GM21576 (cell line): ENCODE measurements at regions not wholly inside any gene's neighbourhood (a gene's known extent, or its start where the extent isn't known, plus 50 kb on each side); places are given as distances from the start of the nearest gene placed in this dataset.

Experiments used
- ATAC-seq: cut with Tn5 transposase; IDR thresholded peaks from one replicate; pipeline ENCODE4 v1.9.1; 2021; ENCODE audit warnings: mild to moderate bottlenecking, moderate library complexity; ENCODE audit not compliant: unreplicated experiment

DNA sequence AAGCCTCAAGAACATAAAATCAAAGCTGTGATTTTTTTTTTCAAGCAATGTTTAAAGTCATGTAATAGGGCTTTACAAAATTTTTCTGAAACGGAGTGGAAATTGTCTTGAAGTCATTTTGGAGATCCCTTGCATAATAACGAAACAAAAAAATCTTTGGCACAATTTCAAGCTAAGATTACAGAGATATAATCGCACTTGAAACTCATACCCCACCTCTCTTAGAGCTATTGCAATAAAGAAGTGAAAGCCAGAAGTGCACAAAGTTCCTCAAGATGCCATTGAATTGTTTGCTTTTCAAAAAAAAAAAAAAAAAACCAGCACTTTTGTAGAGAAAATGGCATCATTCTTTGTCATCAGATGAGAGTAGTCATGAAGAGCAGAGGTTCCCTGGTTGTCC is 152.3 kb downstream of the PAX3 start:
- ATAC-seq = no peak

DNA sequence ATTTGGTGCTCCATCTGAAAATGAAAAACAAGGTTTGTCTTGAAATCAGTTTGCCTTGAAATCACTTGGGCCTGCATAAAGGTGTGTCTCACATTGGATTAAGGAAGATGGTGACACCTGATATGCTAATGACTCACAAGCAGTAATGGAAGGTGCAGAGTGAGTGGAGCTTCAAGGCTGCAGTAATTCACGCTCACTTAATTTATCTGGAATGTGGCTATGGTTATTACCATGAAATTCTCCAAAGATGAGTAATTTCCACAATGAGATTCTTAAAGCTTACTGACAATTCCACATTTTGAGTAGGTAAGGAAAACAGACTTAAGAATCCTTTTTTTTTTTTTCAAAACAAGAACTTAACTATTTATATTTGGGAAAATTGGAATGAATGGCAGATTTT is 156.8 kb downstream of the PAX3 start:
- ATAC-seq = no peak

DNA sequence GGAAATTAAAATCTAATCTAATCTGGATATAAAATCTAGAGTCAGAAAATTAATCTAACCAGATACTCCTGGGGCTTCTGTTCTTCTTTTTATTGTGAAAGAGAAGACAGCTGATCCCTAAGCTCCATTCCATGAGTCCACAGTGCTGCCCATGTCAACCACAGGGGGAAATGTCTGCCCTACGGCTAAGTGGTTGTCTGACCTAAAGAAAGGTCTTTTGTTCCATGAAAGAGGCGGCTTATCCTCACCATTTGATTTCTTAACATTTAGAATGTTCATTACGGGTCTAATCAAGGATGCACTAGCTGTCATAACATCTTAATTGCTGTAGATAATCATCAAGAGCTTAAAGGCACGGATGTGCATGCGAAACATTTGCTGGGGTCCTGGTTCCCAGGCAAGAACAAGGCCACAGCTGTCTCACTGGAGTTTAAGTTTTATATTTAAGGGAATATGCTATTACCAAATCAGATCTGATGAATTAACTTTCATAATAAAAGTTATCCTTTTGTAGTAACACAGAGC is 162.6 kb downstream of the PAX3 start:
- no peak for ATAC-seq

DNA sequence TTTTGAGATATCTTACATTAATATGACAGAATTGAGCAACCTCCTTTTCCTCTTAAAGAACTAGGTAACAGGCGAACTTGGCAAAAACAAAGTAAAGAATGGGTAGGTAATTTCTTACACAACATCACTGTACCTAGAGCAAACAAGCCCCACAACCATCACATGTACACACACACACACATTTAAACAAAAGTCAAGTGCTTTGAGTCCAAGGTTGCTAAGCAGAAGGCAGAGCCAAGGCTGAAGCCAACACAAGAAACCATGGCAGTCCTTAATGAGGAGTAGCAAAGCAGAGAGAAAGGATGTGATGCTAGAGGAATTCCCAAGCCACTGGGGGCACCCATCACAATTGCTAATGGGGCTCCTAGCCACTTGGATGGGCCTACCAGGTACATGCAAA is 164.1 kb downstream of the PAX3 start:
- ATAC-seq = no peak

DNA sequence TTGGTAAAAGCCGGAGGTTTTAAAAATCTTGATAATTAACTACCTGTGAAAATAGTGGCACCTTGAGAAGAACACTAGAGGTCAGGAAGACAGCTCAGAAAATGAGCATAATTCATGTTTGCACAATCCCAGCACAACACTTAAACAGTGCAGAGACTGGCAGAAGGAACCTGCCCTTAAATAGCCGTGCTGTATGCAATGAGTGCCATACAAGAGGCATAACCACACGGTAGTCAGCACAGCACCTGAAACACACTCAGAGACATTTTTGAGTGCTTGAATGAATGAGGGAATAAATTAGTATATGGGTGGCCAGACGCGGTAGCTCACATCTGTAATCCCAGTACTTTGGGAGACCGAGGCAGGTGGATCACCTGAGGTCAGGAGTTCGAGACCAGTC is 164.9 kb downstream of the PAX3 start:
- no peak for ATAC-seq

DNA sequence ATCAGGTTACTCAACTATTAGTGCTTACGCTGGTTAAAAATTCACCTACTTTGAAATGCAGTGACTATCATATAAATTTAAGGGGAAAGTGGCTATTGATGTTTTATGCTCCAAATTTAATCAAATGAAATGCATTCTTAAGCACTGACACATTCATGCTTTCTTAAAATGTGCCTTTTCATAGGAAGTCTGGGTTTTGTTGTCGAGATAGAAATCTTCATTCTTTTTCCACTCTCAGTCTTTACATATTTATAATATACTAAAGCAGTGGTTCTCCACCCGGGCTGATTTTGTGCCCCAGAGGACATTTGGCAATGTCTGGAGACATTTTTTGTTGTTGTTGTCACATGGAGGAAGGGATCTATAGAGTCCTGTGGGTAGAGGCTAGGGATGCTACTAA is 167.9 kb downstream of the PAX3 start:
- no peak for ATAC-seq

DNA sequence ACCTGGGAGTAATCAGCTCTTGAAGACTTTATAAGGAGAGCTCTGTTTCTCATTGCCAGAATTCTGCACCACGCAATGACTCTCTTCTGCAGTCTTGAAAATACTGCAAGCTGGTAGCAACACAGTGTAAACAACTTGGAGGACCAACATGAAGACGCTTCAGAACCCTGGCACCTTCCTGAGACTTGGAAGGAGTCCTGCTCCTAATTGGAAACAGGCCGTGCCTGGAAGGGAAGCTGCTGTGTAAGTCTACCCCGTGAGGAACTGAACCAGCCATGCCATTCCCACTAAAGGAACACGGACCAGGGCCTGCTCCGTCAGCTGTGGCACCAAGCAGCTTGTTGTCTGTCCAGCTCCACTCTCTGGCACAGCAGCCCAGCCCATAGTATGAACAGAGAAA is 171.1 kb downstream of the PAX3 start:
- ATAC-seq = no peak

DNA sequence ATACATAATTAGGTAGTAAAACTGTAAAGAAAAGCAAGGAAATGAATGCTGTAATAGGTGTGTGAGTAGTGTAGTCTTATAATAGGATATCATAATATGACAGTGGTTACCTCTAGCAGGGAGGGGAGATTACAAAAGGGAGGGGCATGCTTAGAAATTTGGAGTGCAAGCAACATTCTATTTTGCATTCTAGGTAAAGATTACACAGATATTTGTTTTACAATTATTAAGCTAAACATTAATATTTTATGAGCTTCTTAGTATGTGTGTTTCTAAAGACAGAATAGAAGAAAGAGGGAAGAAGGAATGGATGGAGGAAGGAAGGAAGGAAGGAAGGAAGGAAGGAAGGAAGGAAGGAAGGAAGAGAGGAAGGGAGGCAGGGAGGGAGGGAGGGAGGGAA is 177.9 kb downstream of the PAX3 start:
- no peak for ATAC-seq

DNA sequence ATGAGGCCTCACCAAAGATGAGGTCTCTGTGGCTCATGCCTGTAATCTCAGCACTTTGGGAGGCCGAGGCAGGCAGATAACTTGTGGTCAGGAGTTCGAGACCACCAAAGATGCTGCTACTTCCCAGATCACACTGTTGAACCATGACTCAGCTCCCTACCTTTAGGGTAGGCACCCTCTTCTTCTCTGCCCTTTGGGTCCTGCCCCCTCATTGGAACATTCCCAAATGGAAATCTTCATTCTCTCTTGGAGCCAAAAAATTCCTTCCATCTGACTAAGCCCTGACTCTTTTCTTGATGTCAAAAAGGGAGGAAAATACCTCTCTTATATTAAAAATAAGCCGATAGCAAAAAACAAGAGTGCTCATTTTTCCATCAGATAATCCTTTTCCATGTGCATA is 183.5 kb downstream of the PAX3 start:
- ATAC-seq = no peak

DNA sequence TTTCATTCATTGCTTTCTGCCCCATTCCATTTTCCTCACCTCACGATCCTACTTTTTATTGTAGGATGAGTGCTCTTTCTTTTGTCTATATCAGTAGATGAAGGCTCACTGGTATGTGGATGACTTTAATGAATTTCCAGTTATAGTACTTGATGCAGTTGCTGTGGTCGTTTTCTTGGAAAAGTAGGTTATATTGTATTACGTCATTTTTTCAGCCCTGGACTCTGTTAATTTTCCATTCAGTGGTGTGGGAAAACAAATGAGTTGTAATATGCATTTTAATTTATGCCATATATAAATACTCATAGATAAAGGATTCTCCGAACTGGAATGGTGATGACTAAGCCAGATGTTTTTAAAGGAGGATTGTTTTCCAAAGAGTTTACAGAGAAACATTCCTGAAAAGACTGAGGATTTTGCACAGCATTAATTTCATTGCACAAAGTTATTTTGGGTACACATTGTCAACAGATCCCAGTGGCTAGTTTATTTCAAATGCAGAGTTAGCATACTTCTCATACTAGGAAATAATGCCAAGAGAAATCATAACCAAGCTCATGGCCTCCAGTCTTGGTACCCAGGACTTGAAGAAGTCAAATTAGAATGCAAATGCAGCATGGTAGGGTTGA is 189.7 kb downstream of the PAX3 start:
- ATAC-seq = no peak

DNA sequence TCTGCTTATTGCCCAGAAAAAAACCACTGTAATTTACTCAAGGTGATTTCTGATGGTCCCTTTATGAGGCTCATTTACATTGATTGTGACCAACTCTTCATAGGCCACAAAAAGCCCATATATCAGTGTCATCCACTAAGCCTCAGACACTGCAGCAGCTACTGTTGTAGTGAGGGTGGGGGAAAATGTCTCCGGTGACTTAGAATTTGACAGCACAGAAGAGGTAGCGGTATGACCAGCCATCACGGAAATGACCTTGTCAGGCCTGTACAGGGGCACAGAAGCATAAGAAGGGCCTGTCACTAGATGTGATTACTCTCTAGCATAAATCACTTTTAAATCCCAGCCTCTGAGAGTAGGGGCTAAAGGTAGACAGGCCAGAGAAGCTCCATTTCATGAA is 190.3 kb downstream of the PAX3 start:
- ATAC-seq = no peak

DNA sequence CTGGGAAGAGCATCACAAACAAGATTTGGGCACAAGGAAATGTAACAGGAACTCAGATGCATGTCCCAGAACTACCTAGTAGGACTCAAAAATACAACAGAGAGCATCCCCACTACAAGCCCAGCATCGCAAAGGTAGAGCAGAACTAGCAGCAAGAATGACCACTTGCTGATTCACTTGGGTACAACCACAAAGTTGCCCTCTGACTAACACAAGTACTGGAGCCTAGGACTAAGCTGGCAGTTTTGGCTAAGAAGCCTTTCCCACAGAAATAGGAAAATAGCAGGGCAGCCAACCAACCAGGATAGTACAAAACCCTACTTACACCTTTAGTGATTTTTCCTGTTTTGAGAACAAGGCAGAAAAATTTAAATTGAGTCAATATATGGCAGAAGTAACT is 193.8 kb downstream of the PAX3 start:
- ATAC-seq = no peak

DNA sequence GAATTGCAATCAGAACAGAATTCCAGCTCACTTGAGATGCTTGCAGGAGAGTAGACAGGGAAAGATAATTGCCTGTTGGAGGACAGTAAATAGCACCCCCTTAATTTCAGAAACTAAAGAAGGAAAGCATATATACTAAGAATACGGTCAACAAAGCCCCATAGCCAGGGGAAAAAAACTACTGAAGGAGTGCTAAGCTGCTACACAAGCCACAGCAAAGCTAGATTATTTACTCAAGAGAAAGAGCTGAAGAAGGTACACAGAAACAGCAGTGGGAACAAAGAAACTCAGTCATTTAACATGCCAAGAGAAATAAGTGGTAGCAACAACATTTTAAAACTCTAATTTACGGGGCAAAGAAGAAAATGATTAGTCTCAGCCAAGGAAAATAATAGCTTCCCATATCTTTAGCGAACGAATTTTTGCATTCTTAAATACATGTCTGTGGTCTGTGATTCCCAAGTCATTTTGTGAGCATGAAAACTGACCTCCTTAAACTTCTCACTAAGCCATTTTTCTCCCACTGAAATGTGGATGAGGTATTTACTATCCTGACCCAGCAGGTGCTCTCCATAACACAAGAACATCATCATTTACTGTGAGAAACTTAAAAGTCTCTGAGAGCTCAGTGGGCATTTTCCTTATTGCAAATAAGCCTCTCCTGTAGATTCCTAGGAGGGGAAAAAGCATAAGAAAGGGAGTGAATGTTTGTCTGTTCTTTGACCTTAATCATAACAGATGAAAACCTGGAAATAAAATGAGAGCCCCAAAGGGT is 196.0 kb downstream of the PAX3 start:
- ATAC-seq = no peak

DNA sequence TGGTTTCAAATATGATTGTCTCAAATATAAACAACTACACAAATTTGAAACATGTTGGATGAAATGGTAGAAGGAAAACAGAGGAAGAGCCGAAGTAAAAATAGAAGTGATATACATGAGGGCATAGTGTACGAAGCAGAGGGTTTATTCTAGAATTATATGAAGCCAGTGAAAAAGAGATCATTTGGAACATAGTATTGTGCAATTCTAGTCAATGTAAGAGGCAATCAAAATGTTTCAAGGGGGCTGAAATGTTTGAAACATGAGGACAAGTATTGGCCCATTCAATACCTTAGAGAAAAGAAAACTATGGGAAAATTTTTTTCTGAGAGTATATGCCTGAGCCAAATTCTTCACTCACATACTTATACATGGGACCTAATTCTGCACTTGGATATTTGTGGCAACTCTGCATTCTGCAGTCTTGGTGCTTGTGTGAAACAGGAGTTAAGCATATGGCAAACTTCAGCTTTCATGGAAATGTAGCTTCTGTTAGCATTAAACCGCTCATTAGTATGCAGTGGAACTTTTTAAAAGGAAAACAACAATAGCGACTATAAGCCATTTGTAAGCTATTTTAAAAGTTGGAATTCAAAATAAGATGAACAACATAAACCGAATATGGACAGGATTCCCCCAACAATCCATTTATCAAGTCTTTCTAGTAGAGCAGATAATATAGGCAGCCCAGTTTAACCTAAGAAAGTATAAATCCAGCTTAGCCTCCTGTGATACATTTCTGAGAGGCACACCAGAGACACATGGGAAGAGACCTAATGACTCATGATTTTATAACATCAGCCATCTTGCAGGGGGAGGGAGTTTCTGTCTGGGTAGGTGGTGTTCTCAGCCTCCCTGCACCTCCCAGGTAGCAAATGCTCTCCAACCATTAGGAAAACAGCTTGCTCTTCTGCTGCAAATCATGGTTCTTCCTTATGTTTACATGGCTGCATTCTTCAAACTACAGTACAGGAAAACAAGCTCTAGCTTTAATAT is 197.8 kb downstream of the PAX3 start:
- ATAC-seq = no peak

DNA sequence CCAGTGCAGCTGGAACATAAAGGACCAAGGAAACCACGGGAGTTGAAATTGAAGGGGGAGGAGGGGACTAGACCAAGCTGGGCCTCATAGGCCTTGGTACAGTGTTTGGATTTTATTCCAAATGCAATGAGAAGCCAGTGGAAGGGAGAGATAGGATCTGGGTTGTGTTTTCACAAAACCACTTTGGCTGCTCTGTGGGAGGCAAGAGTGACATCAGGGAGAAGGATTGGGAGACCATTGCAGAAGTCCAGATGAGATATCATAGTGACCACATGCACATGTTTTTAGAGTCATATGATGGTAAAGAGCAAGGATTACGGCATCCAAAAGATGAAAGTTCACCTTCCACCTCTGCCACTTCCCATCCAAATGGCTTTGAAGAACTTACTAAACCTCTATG is 210.2 kb downstream of the PAX3 start:
- no peak for ATAC-seq

DNA sequence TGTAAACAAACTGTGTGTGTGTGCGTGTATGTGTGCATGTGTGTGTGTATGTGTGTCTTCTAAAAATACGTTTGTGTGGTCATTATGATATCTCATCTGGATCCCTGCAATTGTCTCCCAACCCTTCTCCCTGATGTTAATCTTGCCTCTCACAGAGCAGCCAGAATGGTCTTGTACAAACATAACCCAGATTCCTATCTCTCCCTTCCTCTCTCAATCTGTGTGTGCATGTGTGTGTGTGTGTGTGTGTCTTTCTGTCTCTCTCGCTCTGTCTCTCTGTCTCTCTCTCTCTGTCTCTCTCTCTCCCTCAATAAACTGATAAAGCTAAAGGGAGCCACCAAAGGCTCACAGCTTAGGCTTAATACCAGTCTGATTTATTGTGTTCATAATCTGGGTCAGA is 210.8 kb downstream of the PAX3 start:
- ATAC-seq = no peak

DNA sequence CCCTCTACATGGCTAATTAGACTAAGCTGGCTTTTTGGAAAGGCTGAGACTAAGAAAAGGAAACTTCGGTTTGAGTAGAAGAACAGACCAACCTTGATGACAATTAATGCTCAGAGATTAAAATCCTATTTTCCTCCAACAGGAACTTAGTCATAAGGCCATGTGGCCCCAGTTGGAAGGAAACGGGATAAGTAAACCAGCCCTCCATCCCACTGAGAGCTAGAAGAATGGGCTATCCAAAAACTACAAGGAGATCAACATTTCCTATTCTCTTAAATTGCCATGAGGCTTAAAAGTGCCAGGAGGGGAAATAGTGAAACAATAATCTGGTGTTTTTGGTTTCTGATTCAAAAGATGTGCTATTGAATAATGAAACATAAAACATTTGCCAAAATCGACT is 216.6 kb downstream of the PAX3 start:
- no peak for ATAC-seq

DNA sequence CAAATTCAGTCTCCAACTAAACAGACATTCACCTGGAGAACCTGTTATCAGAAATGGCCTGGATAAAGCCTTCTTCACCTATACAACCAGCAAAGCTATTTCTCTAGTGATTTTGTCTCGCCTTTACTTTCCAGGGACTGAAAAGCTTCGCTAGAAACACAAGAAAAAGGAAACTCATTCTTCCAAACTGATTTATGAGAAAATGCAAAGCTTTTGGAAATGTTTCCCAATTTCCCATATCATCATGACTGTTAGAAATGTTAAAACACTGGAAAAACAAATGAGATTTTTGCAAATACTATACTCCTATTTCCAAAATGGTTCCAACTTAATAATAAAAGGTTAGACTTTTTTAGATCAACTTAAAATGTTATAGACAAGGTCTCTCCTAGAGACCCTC is 218.7 kb downstream of the PAX3 start:
- ATAC-seq = no peak

DNA sequence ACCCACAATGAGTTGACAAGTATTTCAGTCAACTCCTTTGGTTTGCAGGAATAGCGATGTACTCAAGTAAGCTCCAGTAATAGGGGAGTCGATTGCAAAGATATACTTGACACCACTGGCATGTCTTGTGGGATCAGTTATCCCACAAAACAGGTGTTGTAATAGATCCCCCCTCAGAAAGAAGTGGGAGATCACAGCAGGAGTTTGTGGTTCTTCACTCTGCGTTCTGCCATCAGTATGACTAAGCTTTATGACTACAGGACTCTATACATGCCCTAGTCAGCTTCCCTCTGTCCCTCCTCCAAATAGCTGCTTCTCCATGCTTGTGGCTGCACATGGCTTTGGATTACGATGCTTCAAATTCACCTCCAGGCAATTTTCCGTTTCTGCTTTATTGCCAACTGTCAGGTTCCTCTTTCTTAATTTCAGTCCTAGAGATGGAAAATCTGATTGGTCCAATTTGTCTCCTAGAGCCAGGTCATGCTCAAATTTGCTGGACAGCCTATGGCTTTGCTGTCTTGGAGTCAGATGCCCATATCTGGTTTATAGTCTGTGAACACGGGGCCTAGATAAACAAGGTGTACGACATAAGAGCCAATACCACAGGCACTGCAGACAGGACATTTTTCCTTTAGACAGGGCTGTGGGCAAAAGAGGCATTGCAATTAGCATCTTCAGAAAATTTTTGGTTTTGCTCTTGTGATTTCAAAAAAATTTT is 221.7 kb downstream of the PAX3 start:
- no peak for ATAC-seq

DNA sequence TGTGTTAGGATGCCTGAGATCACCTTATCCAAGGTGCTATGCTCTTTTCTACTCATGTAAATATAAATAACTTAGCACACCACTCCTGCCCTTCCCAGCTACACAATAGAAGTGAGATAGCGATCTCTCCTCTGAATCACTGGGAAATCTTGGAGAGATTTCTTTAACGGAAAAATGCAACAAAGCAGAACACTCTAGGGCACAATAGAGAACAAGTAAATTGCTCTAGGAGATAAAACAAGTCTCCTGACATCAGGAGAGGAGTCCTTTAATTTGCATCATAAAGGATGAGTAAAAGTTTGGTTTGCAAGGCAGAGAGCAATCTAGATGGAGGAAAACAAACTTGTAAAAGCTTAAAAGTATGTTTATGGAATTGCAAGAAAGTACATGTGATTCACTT is 224.1 kb downstream of the PAX3 start:
- ATAC-seq = no peak

DNA sequence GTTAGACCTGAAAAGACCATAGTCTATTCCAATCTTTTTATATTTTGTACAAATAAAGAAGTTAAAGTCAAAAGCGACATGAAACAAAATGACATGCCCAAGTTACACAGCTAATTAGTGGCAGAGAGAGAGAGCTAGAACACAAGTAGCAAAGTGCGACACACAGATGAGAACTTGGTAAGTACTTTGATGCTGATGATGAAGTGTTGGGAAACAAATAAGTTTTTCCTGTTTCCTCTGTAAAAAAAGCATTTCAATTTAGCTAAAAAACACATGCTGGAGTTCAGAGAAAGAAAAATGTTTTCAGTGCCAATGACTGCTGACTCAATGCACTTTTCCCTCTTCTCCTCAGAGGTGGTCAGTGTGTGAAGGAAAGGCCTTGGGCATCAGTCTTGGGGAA is 226.9 kb downstream of the PAX3 start:
- no peak for ATAC-seq
